ENCODE measurements at regions not wholly inside any gene's neighbourhood (a gene's known extent, or its start where the extent isn't known, plus 50 kb on each side); places are given as distances from the start of the nearest gene placed in this dataset.

DNA sequence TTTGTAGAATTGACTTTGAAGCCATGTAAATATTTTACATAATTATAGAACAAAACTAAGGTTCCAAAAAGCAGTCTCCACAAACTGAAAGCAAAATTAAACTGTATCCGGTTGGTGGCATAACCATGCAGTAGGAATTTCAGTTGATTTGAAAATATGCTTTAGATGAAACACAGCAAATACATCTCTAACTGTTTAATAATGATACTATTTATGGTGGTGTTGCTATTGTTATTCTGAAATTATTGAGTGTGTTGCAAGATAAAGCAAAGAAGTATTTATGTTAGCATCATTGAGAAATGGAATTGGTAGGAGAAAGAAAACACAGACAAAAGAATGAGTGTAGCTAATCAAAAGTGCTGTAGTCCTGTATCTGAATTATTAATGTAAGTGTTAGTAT, 73.8 kb upstream of the MTHFD1L start:
- TF ChIP-seq TOX (CRISPR knock-in tag; IDR thresholded peaks at IDR 0.05; ENCODE audit: borderline replicate concordance) (no peak), ZFP3 (CRISPR knock-in tag; IDR thresholded peaks at IDR 0.05) (no peak)

Data from SK-N-SH treated with all-trans-retinoic acid at 6 μM for 48 hours (cell line).